ENCODE measurements at regions not wholly inside any gene's neighbourhood (a gene's known extent, or its start where the extent isn't known, plus 50 kb on each side); places are given as distances from the start of the nearest gene placed in this dataset.
A peak's percentile ranks its signal among the peaks of the same experiment; 100 is the strongest.
"Not testable (repeated sequence)": the region's sequence is repeated elsewhere in the genome, so short reads cannot be mapped to it uniquely, and the experiment has no call there.

DNA sequence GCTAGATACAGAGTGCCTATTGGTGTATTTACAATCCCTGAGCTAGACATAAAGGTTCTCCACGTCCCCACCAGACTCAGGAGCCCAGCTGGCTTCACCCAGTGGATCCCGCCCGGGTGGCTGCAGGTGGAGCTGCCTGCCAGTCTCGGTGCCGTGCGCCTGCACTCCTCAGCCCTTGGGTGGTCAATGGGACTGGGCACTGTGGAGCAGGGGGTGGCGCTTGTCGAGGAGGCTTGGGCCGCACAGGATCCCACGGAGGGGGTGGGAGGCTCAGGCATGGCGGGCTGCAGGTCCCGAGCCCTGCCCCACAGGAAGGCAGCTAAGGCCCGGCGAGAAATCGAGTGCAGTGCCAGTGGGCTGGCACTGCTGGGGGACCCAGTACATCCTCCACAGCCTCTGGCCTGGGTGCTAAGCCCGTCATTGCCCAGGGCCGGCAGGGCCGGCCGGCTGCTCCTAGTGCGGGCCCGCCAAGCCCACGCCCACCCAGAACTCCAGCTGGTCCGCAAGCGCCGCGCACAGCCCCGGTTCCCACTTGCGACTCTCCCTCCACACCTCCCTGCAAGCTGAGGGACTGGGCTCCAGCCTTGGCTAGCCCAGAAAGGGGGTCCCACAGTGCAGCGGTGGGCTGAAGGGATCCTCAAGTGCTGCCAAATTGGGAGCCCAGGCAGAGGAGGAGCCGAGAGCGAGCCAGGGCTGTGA is 554.6 kb upstream of the LUZP2 start:
- DNase-seq, result not testable (repeated sequence)

- DNase-seq, result peak; percentile 38 to 82 (median 70)
Measured at GRCh38 chr11:23944923-23945322, 551.9 kb upstream of the LUZP2 start.

DNA sequence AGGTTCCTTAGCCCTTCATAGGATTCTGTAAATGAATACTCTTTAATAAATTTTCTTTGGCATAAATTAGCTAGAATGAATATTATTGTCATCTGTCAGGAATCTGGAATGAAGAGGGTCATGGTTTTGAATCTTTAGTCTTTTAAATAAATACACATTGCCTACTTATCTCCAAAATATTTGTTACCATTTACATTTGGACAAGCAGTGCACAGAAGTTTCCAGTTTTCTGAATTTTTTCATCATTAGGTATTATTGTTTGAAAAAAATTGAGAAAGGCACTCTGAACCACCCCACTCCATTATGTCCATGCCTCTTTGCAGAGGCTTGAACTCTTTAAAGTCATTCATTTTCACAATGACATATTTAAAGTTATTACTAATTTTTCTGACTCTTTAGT is 549.0 kb upstream of the LUZP2 start:
- no peak for DNase-seq

DNA sequence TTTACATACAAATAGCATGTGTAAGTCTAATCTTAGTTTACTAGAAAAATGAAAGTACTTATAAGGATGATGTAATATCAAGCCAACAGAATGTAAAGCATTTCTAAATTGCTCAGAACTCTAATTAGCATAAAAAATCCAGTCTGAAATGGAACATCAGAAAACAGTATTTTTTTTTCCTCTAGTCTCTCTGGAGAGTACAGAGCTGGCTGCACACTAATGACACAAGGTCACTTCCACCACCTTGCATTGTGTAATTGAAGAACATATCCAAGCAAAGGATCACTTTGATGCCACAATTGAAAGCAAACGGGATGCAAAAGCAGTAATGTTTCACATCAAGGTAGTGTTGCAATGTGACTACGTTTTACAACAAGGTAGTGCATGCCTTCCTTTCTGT is 548.0 kb upstream of the LUZP2 start:
- no peak for DNase-seq

- no peak for DNase-seq
Measured at GRCh38 chr11:23953951-23954710, 542.7 kb upstream of the LUZP2 start.

DNA sequence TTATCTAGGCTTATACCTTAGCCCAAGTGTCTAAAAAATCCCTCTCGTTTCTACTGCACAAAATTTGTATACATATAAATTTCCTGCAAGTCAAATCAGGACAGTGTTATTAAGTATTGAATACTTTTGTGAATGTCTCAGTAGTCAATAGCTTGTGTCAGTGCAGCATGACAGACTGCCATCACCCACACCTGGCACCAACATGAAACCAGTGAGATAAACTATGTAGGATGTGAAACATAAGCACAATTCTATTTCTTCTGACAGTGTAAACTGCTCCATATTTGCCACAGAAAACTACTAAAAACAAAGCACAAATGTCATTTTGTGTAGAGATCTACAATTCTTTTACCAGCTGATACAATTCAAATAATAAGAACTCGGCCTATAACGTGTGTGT is 542.1 kb upstream of the LUZP2 start:
- DNase-seq, result no peak

- no peak for DNase-seq
Measured at GRCh38 chr11:23956586-23956985, 540.3 kb upstream of the LUZP2 start.

DNA sequence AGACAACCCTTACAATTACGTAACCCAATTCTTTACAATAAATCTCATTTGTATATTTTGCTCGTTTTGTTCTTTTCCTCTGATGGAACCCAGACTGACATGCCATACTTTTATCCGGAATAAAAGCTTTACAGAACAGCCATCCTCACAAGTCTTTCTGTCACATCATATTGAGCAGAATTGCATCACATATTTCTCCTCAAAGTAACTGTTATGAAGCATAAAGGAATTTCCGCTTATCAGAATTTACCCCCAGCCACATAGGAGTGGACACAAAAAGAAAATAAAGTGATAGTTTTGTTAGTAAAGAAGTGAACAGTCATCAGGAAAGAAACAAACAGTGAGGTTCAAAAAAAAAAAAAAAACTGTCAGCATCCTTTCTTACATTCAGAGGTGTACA is 539.5 kb upstream of the LUZP2 start:
- DNase-seq, result no peak

- no peak for DNase-seq
Measured at GRCh38 chr11:23959462-23959861, 537.4 kb upstream of the LUZP2 start.

- no peak for DNase-seq
Measured at GRCh38 chr11:23961503-23962338, 535.1 kb upstream of the LUZP2 start.

DNA sequence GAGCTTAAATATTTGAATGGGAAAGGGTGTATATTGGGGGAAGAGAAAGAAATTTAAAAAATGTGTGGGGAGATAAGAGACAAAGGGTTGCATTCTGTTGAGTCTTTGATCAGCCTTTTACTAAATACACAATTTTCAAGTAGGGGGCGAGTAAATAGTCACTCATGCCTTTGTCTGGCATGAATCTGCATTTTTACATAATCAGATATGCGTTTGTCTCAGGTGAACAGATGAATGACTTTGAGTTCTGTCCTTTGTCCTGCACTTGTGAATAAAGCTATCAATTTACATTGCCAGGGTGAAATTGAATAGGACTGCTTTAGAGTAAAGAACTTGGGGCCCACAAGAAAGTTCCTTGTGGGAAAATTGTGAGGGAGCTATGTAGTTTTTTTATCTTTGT is 523.6 kb upstream of the LUZP2 start:
- no peak for DNase-seq

GRCh38 chr11:23974051-23974450 is 522.8 kb upstream of the LUZP2 start:
- no peak for DNase-seq

- no peak for DNase-seq
Measured at GRCh38 chr11:23974601-23975000, 522.3 kb upstream of the LUZP2 start.

DNA sequence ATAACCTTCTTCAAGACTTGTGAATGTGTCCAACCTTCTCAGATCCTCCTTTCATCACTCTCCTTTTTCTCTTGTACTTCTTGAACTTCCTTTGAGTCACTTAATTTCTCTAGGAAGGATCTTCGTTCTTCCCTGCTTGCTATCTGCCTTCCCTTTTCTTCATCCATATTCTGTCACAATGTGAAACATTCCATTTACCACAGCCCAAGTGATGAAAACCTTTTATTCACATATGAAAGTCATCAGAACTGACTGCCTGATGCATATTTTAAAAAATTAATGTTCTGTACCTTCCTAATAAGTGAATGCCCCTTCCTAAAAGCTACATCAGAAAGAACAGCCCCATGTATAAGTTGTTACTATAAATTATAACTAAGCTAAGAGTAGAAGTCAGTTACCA is 520.4 kb upstream of the LUZP2 start:
- DNase-seq, result peak in 2 of 3 donors; percentile 14 to 44

GRCh38 chr11:23976841-23977271 is 520.0 kb upstream of the LUZP2 start:
- DNase-seq, result peak in 1 of 3 donors; percentile 15

DNA sequence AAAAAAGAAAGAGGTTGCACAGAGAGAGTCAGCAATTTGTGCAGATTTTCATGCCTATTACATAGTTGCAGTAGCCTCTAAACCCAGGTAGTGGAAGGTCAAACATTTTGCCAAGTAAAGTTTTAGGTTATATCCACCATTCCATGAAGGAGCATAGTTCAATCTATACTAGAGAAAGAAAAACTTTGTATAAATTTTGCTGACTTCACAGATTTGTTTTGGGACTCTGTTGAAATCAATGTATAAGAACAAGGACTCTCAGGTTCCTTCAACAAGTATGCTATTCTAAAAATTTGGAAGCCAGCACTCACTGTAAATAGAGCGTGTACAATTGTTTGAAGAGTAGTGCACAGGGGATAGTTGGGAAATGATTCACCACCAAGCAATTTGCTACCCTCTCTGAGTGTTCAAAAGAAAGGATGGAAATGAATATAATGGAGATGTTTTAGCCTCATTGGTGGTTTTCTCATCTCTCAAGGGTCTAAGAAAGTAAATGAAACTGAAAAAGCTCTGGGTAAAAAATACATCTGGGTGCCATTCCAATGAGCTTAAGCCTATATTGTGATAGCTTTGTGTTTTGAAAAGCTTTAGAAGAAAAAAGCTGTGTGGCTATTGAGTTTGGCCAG is 508.4 kb upstream of the LUZP2 start:
- DNase-seq, result peak in 1 of 3 donors; percentile 67

DNA sequence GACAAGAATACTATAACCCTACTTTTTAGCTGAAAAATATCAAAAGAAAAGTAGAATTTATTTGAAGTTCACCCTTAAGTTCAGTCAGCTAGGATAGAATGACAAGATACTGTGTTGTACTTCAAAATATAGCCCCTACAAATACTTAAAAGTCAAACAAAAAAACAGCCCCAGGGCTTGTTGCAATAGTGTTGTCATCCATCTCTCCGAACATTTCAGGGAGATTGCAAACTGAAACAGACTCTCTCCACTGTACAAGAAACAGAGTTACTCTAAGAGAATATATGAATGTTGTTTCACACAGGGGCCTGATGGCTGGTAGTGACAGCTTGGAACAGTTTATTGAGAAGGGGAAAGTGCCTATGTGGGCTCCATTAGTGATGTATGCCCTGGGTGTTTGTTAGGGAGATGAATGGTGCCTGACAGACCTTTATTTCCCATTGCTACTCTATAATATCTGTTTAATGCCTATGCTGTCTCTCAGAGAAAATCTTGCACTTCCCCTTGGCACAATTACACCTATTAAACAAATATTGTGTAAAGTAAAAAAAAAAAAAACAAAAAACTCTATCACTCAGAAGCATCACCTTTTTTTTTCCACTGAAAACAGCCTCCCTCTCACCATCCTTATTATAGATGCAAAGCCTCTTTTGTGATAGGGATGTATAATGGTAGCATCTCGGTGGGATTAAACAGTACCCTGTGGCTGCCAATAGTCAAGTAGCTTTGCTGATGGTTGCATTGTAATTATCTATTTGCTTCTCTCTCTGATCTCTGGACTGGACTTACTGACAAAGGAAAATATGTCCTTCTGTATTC is 506.3 kb upstream of the LUZP2 start:
- peak in 1 of 3 donors; percentile 11 for DNase-seq

GRCh38 chr11:23991165-23991539 is 505.7 kb upstream of the LUZP2 start:
- peak; percentile 34 to 66 (median 63) for DNase-seq

GRCh38 chr11:23995891-23996290 is 501.0 kb upstream of the LUZP2 start:
- no peak for DNase-seq

- DNase-seq, result no peak
Measured at GRCh38 chr11:23997356-23997755, 499.5 kb upstream of the LUZP2 start.

DNA sequence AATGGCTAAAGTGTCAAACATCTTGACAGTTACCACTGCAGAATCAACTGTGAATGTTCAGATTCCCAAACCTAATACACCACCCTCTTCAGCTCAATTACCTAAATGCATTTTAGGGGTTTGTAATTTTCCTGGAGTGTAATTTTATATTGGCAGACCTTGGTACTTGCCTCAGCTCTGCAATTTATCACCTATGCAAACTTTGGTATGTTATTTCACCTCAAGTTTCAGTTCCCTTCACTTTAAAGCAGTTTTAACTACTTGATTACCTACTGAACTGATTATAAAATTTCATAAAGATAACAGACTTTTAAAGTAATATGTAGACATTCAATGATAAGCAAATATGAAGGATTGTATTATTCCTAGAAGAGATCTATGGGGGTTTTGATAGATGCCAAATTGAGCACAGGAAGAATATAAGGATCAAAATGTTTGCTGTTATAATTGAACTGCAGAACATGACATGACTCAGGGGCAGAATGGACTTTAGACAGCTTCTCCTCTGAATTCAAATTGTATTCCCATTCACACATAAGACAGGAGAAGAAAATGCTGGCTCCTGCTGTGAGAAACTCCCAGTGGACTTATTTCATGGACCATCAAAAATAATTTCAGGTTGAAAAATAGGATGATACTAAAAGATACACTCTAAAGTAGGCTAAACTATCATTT is 491.5 kb upstream of the LUZP2 start:
- DNase-seq, result no peak
